Osteocyte (in vitro differentiated cells): ENCODE measurements at regions not wholly inside any gene's neighbourhood (a gene's known extent, or its start where the extent isn't known, plus 50 kb on each side); places are given as distances from the start of the nearest gene placed in this dataset.

Experiments
- DNase-seq: peaks from one replicate; pipeline ENCODE4 v3.0.0; 2021; ENCODE audit warnings: mixed read lengths; ENCODE audit not compliant: unreplicated experiment; ENCODE audit errors: extremely low spot score
- H3K27ac Mint-ChIP-seq: one replicate; pipeline ENCODE4 v1.8.0; 2021; ENCODE audit warnings: mild to moderate bottlenecking, mixed read lengths; ENCODE audit not compliant: unreplicated experiment
- H3K27me3 Mint-ChIP-seq: one replicate; pipeline ENCODE4 v1.8.0; 2021; ENCODE audit warnings: mixed read lengths; ENCODE audit not compliant: unreplicated experiment
- H3K36me3 Mint-ChIP-seq: one replicate; pipeline ENCODE4 v1.8.0; 2021; ENCODE audit warnings: mixed read lengths; ENCODE audit not compliant: unreplicated experiment
- H3K4me1 Mint-ChIP-seq: one replicate; pipeline ENCODE4 v1.8.0; 2021; ENCODE audit warnings: mixed read lengths; ENCODE audit not compliant: unreplicated experiment
- H3K4me3 Mint-ChIP-seq: one replicate; pipeline ENCODE4 v1.8.0; 2021; ENCODE audit warnings: mild to moderate bottlenecking, moderate library complexity, mixed read lengths; ENCODE audit not compliant: unreplicated experiment
- H3K9me3 Mint-ChIP-seq: one replicate; pipeline ENCODE4 v1.8.0; 2021; ENCODE audit warnings: mixed read lengths; ENCODE audit not compliant: unreplicated experiment
- CTCF ChIP-seq: fragments of 200-600 bp; sonication (generic); IDR thresholded peaks from 2 replicates; pipeline ENCODE4 v1.5.0; 2021; ENCODE audit warnings: antibody characterized with exemption, mild to moderate bottlenecking, moderate library complexity

GRCh38 chr11:80733790-80734189 lies 1293.0 kb upstream of the TENM4 start:
- no peaks in the 10 kb centered on the region for H3K9me3 Mint-ChIP-seq
- H3K27ac Mint-ChIP-seq: no peak overlapping the region
- TF ChIP-seq CTCF: no peak
- H3K27me3 Mint-ChIP-seq: no peaks in the 10 kb centered on the region
- H3K4me3 Mint-ChIP-seq: no peak overlapping the region
- H3K36me3 Mint-ChIP-seq: no peaks in the 10 kb centered on the region
- no peaks in the 10 kb centered on the region for H3K4me1 Mint-ChIP-seq
- no peak for DNase-seq

DNA sequence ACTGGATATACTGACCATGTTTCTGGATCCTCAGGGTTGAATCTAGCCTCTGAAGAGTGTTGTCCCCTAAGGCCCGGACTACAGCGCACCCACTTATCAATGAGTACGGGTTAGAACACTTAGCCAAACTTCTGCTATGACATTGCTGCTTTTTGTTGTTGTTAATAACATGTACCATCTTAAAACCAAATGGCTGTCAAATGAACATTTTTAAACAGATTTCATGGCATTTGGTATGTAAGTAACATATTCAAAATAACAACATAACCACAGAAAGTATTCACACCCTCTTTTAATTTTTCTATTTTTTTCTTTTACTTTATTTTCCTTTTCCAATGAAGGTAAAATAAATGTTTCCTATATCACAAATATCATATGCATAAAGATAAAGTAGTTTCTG lies 1292.5 kb upstream of the TENM4 start:
- no peak for TF ChIP-seq CTCF
- Mint-ChIP-seq H3K4me3 (no peak overlapping the region), H3K36me3 (no peaks in the 10 kb centered on the region), H3K4me1 (no peaks in the 10 kb centered on the region), H3K27ac (no peak overlapping the region), H3K27me3 (no peaks in the 10 kb centered on the region), H3K9me3 (no peaks in the 10 kb centered on the region)
- no peak for DNase-seq

DNA sequence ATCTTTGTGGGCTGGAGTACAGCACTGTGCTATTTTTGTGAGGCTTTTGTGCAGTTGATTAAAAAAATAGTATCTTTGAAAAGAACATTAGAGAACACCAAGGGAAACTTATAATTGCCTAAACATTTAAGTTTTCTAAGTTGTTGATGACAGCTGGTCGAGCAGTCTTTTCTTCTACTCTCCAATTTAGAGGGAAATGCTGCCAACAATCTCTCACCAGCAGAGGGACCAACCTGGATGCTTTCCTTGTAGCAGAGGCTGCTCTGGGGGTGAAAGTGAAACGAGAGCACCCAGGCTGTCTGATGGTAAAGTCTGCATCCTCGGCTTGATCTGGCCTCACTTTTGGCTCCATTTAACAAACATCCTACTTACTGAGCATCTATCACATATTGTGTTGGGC lies 1286.5 kb upstream of the TENM4 start:
- Mint-ChIP-seq H3K4me1 (no peaks in the 10 kb centered on the region), H3K27me3 (no peaks in the 10 kb centered on the region), H3K9me3 (no peaks in the 10 kb centered on the region), H3K4me3 (no peak overlapping the region), H3K27ac (no peak overlapping the region), H3K36me3 (no peaks in the 10 kb centered on the region)
- TF ChIP-seq CTCF: no peak
- DNase-seq: no peak

DNA sequence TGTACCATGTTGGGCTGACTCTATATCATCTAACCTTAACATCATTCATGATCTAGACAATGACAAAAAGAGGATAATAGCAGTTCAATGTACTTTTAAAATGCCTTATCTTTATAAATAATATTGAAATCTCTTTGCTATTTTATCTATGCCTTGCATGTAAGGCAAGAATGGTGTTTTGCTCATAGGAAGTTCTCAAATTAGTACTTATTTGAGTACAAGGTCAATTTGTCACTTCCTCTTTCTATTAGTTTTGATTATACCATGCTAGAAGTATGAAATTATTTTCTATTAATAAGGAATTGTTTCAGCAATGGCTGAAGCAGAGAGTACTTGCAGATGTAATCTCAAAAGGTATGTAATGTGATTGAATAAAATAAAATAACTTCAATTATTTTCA lies 1285.4 kb upstream of the TENM4 start:
- no peak for TF ChIP-seq CTCF
- Mint-ChIP-seq H3K4me1 (no peaks in the 10 kb centered on the region), H3K4me3 (no peak overlapping the region), H3K9me3 (no peaks in the 10 kb centered on the region), H3K27me3 (no peaks in the 10 kb centered on the region), H3K36me3 (no peaks in the 10 kb centered on the region), H3K27ac (no peak overlapping the region)
- DNase-seq: no peak

DNA sequence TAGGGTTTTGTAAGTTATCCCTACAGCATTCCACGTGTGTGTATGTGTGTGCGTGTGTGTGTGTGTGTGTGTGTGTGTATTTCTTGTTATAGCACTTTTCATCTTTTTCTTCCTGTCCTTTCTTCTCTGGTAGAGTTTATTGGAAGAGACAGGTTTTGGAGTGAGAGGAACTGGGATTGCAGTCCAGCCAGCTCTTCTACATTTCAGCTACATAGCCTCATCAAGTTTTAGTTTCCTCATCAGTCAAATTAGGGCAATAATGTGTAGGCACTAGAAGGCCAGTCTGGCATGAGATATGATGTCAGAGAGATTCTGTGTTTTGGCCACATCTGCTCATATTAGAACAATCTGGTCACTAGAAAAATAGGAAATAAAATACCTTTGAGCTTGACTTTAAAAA lies 1283.5 kb upstream of the TENM4 start:
- Mint-ChIP-seq H3K9me3 (no peaks in the 10 kb centered on the region), H3K27ac (no peak overlapping the region), H3K36me3 (no peaks in the 10 kb centered on the region), H3K4me3 (no peak overlapping the region), H3K27me3 (no peaks in the 10 kb centered on the region), H3K4me1 (no peaks in the 10 kb centered on the region)
- DNase-seq: no peak
- no peak for TF ChIP-seq CTCF
